ENCODE measurements at regions not wholly inside any gene's neighbourhood (a gene's known extent, or its start where the extent isn't known, plus 50 kb on each side); places are given as distances from the start of the nearest gene placed in this dataset.

DNA sequence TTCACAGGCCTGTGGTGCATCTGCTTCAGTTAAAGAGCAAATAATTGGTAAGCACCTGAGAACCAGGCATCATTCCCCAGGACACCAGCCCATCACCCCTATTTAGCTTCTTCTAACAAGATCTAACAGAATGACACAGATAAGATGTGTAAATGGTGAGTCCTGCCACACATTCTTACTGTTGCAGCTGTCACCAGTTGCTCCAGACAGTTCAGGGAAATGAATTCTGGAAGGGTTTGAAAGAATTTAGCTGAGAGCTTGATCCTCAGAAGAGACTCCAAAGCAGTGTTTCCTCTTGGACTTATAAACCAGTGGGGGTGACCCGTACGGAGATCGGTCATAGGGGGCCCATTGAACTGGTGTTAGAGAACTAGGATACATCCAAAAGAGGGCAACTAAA, 238.0 kb downstream of the MEX3B start:
- TF ChIP-seq, protein P1, sequence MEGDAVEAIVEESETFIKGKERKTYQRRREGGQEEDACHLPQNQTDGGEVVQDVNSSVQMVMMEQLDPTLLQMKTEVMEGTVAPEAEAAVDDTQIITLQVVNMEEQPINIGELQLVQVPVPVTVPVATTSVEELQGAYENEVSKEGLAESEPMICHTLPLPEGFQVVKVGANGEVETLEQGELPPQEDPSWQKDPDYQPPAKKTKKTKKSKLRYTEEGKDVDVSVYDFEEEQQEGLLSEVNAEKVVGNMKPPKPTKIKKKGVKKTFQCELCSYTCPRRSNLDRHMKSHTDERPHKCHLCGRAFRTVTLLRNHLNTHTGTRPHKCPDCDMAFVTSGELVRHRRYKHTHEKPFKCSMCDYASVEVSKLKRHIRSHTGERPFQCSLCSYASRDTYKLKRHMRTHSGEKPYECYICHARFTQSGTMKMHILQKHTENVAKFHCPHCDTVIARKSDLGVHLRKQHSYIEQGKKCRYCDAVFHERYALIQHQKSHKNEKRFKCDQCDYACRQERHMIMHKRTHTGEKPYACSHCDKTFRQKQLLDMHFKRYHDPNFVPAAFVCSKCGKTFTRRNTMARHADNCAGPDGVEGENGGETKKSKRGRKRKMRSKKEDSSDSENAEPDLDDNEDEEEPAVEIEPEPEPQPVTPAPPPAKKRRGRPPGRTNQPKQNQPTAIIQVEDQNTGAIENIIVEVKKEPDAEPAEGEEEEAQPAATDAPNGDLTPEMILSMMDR (IDR thresholded peaks at IDR 0.05), result no peak
- TF ChIP-seq POLR2A (IDR thresholded peaks at IDR 0.05), result no peak
